SU-DHL-6 (cell line): ENCODE measurements at regions not wholly inside any gene's neighbourhood (a gene's known extent, or its start where the extent isn't known, plus 50 kb on each side); places are given as distances from the start of the nearest gene placed in this dataset.

ENCODE experiments used
- H2AFZ ChIP-seq: fragments of 200-600 bp; sonication (generic); 2 replicates; pipeline ENCODE4 v1.6.1; 2014; ENCODE audit warnings: low read depth, mild to moderate bottlenecking, moderate library complexity, mixed read lengths, antibody characterized with exemption, low read length; ENCODE audit not compliant: severe bottlenecking
- H3F3A ChIP-seq: fragments of 200-600 bp; shearing (Covaris generic); 2 replicates; pipeline ENCODE4 v1.6.0; 2016; ENCODE audit warnings: antibody characterized with exemption, mild to moderate bottlenecking; ENCODE audit not compliant: insufficient read depth
- H3K27ac ChIP-seq: fragments of 200-600 bp; sonication (generic); 2 replicates; pipeline ENCODE4 v1.5.1; 2016; ENCODE audit warnings: low read depth, mild to moderate bottlenecking, low read length, moderate library complexity, mixed read lengths
- H3K27me3 ChIP-seq: fragments of 200-600 bp; sonication (generic), shearing (Covaris generic); 2 replicates; pipeline ENCODE4 v1.6.0; 2014; ENCODE audit warnings: mild to moderate bottlenecking, low read length
- H3K36me3 ChIP-seq: fragments of 200-600 bp; sonication (generic); 2 replicates; pipeline ENCODE4 v1.6.1; 2014; ENCODE audit warnings: mild to moderate bottlenecking, low read length, mixed read lengths
- H3K4me2 ChIP-seq: fragments of 300-600, 200-600 bp; shearing (Covaris generic), sonication (generic); 2 replicates; pipeline ENCODE4 v1.6.0; 2014; ENCODE audit warnings: low read length, low read depth, mild to moderate bottlenecking; ENCODE audit not compliant: poor library complexity, severe bottlenecking
- H3K4me3 ChIP-seq: fragments of 200-600 bp; sonication (generic); 2 replicates; pipeline ENCODE4 v1.5.1; 2014; ENCODE audit warnings: antibody characterized with exemption, low read length, mild to moderate bottlenecking, mixed read lengths; ENCODE audit not compliant: insufficient read depth, poor library complexity, severe bottlenecking
- H3K79me2 ChIP-seq: fragments of 200-600 bp; sonication (generic); 2 replicates; pipeline ENCODE4 v1.6.1; 2014; ENCODE audit warnings: mild to moderate bottlenecking, low read length, moderate library complexity; ENCODE audit not compliant: insufficient read depth
- H3K9ac ChIP-seq: fragments of 200-600 bp; sonication (generic); 2 replicates; pipeline ENCODE4 v1.7.0; 2014; ENCODE audit warnings: mild to moderate bottlenecking, low read length
- H3K9me2 ChIP-seq: fragments of 200-600 bp; sonication (generic); replicated peaks from 2 replicates; pipeline ENCODE4 v1.6.1; 2014; ENCODE audit warnings: low read length; ENCODE audit not compliant: insufficient read depth
- H3K9me3 ChIP-seq: fragments of 200-600 bp; sonication (generic); 2 replicates; pipeline ENCODE4 v1.6.1; 2014; ENCODE audit warnings: low read length, mixed read lengths; ENCODE audit not compliant: insufficient read depth
- H4K20me1 ChIP-seq: fragments of 200-600 bp; sonication (generic); 2 replicates; pipeline ENCODE4 v1.6.1; 2014; ENCODE audit warnings: low read depth, mild to moderate bottlenecking, antibody characterized with exemption, low read length, moderate library complexity, mixed read lengths
- EZH2phosphoT487 ChIP-seq: fragments of 200-600 bp; sonication (generic), shearing (Covaris generic); conservative IDR thresholded peaks from 2 replicates; pipeline ENCODE4 v1.6.1; 2018; ENCODE audit warnings: mild to moderate bottlenecking, antibody characterized with exemption, low read length, moderate library complexity, mixed read lengths
- TF ChIP-seq, protein P1 (sequence below): fragments of 200-600 bp; sonication (generic); IDR thresholded peaks from one replicate; pipeline ENCODE4 v1.5.1; 2017; ENCODE audit warnings: antibody characterized with exemption, mild to moderate bottlenecking, low read length, moderate library complexity; ENCODE audit not compliant: insufficient read depth, poor library complexity, severe bottlenecking

DNA sequence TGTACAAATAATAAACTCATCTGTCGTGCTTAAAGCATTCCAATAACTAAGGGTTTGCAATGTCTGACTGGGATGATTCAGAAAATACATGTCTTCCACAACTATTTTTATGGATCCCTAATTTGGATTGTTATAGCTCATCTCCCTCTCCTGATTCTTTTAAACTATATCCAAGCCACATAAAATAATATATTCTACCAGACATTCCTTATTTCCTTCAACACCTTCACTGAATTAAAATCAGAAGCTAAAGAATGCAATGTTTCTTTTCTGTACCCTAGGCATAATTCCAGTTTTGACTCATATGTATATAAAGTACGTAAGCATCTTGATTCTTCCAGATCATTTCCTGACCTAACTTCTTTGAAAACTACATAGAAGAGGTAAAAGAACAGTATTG, 420.4 kb downstream of the EFNB2 start:
- Histone ChIP-seq H3K4me2 (no peak overlapping the region), H3K79me2 (no peaks in the 10 kb centered on the region), H4K20me1 (no peaks in the 10 kb centered on the region)

DNA sequence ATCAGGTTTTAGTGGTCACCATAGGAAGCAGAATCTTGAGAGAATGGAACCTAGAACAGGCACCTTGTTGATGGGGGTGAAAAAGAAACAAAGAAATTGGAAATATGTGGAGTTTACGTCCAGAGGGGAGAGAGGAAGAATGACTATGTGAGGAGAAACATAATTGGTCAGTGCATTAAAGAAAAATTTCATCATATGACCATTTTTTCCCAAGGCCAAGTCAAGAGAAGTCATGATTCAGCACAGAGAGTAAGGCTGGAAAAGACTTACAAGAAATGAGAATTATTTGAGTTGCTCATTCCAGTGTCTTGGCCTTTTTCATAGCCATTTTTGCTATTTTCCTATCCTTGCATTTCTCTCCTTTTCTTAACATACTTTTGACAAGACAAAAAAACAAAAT, 421.7 kb downstream of the EFNB2 start:
- Histone ChIP-seq H3K27ac (no peak overlapping the region), H3K36me3 (no peaks in the 10 kb centered on the region), H3F3A (no peaks in the 10 kb centered on the region), H3K9me2 (no peaks in the 10 kb centered on the region), H3K4me2 (no peak overlapping the region), H3K27me3 (no peaks in the 10 kb centered on the region), H3K9ac (no peak overlapping the region), H3K79me2 (no peaks in the 10 kb centered on the region), H2AFZ (no peak overlapping the region), H3K9me3 (no peaks in the 10 kb centered on the region), H3K4me3 (no peak overlapping the region), H4K20me1 (no peaks in the 10 kb centered on the region)
- no peak for TF ChIP-seq EZH2phosphoT487
- TF ChIP-seq, protein P1, sequence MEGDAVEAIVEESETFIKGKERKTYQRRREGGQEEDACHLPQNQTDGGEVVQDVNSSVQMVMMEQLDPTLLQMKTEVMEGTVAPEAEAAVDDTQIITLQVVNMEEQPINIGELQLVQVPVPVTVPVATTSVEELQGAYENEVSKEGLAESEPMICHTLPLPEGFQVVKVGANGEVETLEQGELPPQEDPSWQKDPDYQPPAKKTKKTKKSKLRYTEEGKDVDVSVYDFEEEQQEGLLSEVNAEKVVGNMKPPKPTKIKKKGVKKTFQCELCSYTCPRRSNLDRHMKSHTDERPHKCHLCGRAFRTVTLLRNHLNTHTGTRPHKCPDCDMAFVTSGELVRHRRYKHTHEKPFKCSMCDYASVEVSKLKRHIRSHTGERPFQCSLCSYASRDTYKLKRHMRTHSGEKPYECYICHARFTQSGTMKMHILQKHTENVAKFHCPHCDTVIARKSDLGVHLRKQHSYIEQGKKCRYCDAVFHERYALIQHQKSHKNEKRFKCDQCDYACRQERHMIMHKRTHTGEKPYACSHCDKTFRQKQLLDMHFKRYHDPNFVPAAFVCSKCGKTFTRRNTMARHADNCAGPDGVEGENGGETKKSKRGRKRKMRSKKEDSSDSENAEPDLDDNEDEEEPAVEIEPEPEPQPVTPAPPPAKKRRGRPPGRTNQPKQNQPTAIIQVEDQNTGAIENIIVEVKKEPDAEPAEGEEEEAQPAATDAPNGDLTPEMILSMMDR = no peak

More for the DNA sequence above, 420.4 kb downstream of the EFNB2 start:
- Histone ChIP-seq H3K9me3 (no peaks in the 10 kb centered on the region), H3K27ac (no peak overlapping the region), H2AFZ (no peak overlapping the region), H3K4me3 (no peak overlapping the region), H3K27me3 (no peaks in the 10 kb centered on the region), H3K36me3 (no peaks in the 10 kb centered on the region), H3F3A (no peaks in the 10 kb centered on the region), H3K9ac (no peak overlapping the region), H3K9me2 (no peaks in the 10 kb centered on the region)
- TF ChIP-seq, protein P1 = no peak
- TF ChIP-seq EZH2phosphoT487 = no peak

DNA sequence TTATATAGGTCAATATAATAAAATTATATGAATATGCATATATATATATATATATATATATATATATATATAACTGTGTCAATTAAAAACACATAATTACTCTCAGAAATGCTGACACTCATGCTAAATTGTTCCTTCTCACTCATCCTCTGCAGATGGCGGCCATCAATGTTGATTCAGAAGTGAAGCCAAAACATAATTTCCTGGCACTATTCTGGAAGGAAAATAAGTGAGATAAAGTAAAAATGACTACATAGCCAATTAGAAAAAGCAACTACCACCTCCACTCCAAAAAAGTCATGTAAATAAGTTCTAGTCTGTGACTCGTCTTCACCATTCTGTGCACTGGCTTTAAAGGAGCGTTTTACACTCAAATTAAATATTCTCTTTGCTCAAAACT, 423.3 kb downstream of the EFNB2 start:
- Histone ChIP-seq H3K9ac (no peak overlapping the region), H3K36me3 (no peaks in the 10 kb centered on the region), H3K27ac (no peak overlapping the region), H3K9me2 (no peaks in the 10 kb centered on the region), H4K20me1 (no peaks in the 10 kb centered on the region), H3K27me3 (no peaks in the 10 kb centered on the region), H3F3A (no peaks in the 10 kb centered on the region), H2AFZ (no peak overlapping the region), H3K79me2 (no peaks in the 10 kb centered on the region), H3K9me3 (no peaks in the 10 kb centered on the region), H3K4me2 (no peak overlapping the region), H3K4me3 (no peak overlapping the region)
- TF ChIP-seq, protein P1 = no peak
- no peak for TF ChIP-seq EZH2phosphoT487
